H1 (cell line): ENCODE measurements at regions not wholly inside any gene's neighbourhood (a gene's known extent, or its start where the extent isn't known, plus 50 kb on each side); places are given as distances from the start of the nearest gene placed in this dataset.

Source experiments
- BCL11A ChIP-seq, 2 experiments: IDR thresholded peaks; one replicate each; pipeline ENCODE4 v1.6.1; 2011; ENCODE audit warnings: low read depth in 2 of 2, low read length in 2 of 2, mild to moderate bottlenecking in 2 of 2
- CHD7 ChIP-seq: fragments of 300-600 bp; sonication (generic); IDR thresholded peaks from 2 replicates; pipeline ENCODE4 v1.7.1; 2012; ENCODE audit warnings: low read length, moderate library complexity, mild to moderate bottlenecking, inconsistent platforms; ENCODE audit not compliant: insufficient replicate concordance
- JUN ChIP-seq: IDR thresholded peaks from 2 replicates; pipeline ENCODE4 v1.6.1; 2011; ENCODE audit warnings: low read depth, mild to moderate bottlenecking, improper control_type of control experiment, low read length
- RBBP5 ChIP-seq: IDR thresholded peaks from 2 replicates; pipeline ENCODE4 v1.7.1; 2012; ENCODE audit warnings: low read depth, mild to moderate bottlenecking, inconsistent platforms, low read length, moderate library complexity, borderline replicate concordance
- RNF2 ChIP-seq: fragments of 200-900, 300-1000 bp; sonication (generic); IDR thresholded peaks from 2 replicates; pipeline ENCODE4 v1.7.1; 2016; ENCODE audit warnings: borderline replicate concordance, low read depth, mild to moderate bottlenecking, antibody characterized with exemption, low read length; ENCODE audit not compliant: poor library complexity, severe bottlenecking; ENCODE audit errors: missing control alignments

- TF ChIP-seq CHD7 = no peak
- no peak for TF ChIP-seq RBBP5
- no peak for TF ChIP-seq BCL11A (IDR thresholded peaks at IDR 0.05; ENCODE audit: low read depth in 2 of 2, low read length in 2 of 2)
- no peak for TF ChIP-seq RNF2
- no peak for TF ChIP-seq JUN
These were observed 633.4 kb upstream of the SYNCRIP start (continued) for GRCh38 chr6:86276056-86276455.
